A673 (cell line): ENCODE measurements at regions not wholly inside any gene's neighbourhood (a gene's known extent, or its start where the extent isn't known, plus 50 kb on each side); places are given as distances from the start of the nearest gene placed in this dataset.
A peak's percentile ranks its signal among the peaks of the same experiment; 100 is the strongest.

Experiments
- BruUV-seq: library from RNA; stranded (reverse); fragments of 400-500 nt; replicated peaks from 2 replicates; lab custom pipeline; 2021; lab: Mats Ljungman, UMichigan
- CTCF ChIA-PET: fragments of 300-600 bp; sonication (Branson Sonifier 250); formaldehyde crosslinking; loops from one replicate; lab custom pipeline; 2022; ENCODE audit warnings: antibody characterized with exemption; lab: Charles Lee
- POLR2A ChIA-PET: fragments of 300-600 bp; sonication (Branson Sonifier 250); formaldehyde crosslinking; loops from one replicate; lab custom pipeline; 2022; ENCODE audit warnings: antibody characterized with exemption; ENCODE audit not compliant: low non-redundant PET; lab: Charles Lee
- DNase-seq: peaks from one replicate; pipeline ENCODE4 v3.0.0-alpha.2; 2015; ENCODE audit warnings: low spot score
- H3K27ac ChIP-seq: fragments of 200-600 bp; sonication (generic); 2 replicates; pipeline ENCODE4 v1.5.1; 2016; ENCODE audit warnings: mixed run types, low read depth, mild to moderate bottlenecking, mixed read lengths, antibody characterized with exemption, low read length; ENCODE audit not compliant: poor library complexity, severe bottlenecking
- H3K27me3 ChIP-seq: fragments of 200-600 bp; sonication (generic); replicated peaks from 2 replicates; pipeline ENCODE4 v1.6.1; 2017; ENCODE audit warnings: mixed run types, low read depth, mild to moderate bottlenecking, mixed read lengths, antibody characterized with exemption, low read length; ENCODE audit not compliant: insufficient read depth, poor library complexity
- H3K36me3 ChIP-seq: fragments of 200-600 bp; sonication (generic); 2 replicates; pipeline ENCODE4 v1.6.1; 2016; ENCODE audit warnings: mixed run types, mild to moderate bottlenecking, mixed read lengths, antibody characterized with exemption, low read length; ENCODE audit not compliant: insufficient read depth, poor library complexity, severe bottlenecking
- H3K4me1 ChIP-seq: fragments of 200-600 bp; sonication (generic); 2 replicates; pipeline ENCODE4 v1.6.1; 2017; ENCODE audit warnings: mixed run types, mild to moderate bottlenecking, mixed read lengths, antibody characterized with exemption, low read length; ENCODE audit not compliant: insufficient read depth, poor library complexity, severe bottlenecking
- H3K4me3 ChIP-seq: fragments of 200-600 bp; sonication (generic); 2 replicates; pipeline ENCODE4 v1.5.1; 2016; ENCODE audit warnings: low read depth, mixed run types, mild to moderate bottlenecking, mixed read lengths, low read length; ENCODE audit not compliant: poor library complexity, severe bottlenecking
- H3K9me3 ChIP-seq: fragments of 200-600 bp; sonication (generic); 2 replicates; pipeline ENCODE4 v1.6.1; 2016; ENCODE audit warnings: mixed run types, low read depth, mild to moderate bottlenecking, mixed read lengths, antibody characterized with exemption, low read length; ENCODE audit not compliant: poor library complexity, severe bottlenecking
- EZH2 ChIP-seq: fragments of 200-600 bp; sonication (generic); IDR thresholded peaks from 2 replicates; pipeline ENCODE4 v1.6.1; 2017; ENCODE audit warnings: borderline replicate concordance, low read depth, mild to moderate bottlenecking, mixed read lengths, antibody characterized with exemption, low read length; ENCODE audit not compliant: poor library complexity, severe bottlenecking
- intact Hi-C: fragments of 100-400 bp; cut with micrococcal nuclease; formaldehyde crosslinking; loops from one replicate; pipeline ENCODE4 v1.10.0; 2022; ENCODE audit not compliant: unreplicated experiment
- TF ChIP-seq, protein P1 (sequence below): fragments of 300-800, 200-600 bp; sonication (generic); conservative IDR thresholded peaks from 2 replicates; pipeline ENCODE4 v1.5.1; 2017; ENCODE audit warnings: low read depth, mild to moderate bottlenecking, antibody characterized with exemption, low read length, moderate library complexity, mixed read lengths

DNA sequence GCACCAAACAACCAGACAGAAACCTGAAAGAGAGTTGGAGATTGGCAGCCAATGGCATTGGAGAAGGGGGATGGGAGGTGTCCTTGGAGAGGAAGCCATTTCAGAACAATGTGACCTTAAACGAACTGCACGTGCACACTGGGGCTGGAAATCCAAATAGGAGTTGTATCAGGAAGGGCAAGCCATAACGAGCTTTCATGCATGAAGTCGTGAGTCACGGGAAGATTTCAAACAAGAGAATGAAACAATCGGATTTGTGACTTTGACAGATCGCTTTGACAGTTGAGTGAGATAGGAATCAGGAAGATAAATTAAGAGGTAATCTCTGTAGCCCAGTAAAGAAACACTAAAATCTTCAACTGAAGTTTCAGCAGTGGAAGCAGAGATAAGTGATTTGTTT, 445.8 kb upstream of the ZP4 start:
- TF ChIP-seq EZH2 = no peak
- TF ChIP-seq, protein P1, sequence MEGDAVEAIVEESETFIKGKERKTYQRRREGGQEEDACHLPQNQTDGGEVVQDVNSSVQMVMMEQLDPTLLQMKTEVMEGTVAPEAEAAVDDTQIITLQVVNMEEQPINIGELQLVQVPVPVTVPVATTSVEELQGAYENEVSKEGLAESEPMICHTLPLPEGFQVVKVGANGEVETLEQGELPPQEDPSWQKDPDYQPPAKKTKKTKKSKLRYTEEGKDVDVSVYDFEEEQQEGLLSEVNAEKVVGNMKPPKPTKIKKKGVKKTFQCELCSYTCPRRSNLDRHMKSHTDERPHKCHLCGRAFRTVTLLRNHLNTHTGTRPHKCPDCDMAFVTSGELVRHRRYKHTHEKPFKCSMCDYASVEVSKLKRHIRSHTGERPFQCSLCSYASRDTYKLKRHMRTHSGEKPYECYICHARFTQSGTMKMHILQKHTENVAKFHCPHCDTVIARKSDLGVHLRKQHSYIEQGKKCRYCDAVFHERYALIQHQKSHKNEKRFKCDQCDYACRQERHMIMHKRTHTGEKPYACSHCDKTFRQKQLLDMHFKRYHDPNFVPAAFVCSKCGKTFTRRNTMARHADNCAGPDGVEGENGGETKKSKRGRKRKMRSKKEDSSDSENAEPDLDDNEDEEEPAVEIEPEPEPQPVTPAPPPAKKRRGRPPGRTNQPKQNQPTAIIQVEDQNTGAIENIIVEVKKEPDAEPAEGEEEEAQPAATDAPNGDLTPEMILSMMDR = no peak
- Histone ChIP-seq H3K9me3 (no peaks in the 10 kb centered on the region), H3K36me3 (no peaks in the 10 kb centered on the region), H3K4me1 (no peaks in the 10 kb centered on the region), H3K27ac (no peak overlapping the region), H3K27me3 (no peaks in the 10 kb centered on the region), H3K4me3 (no peak overlapping the region)
- peak; percentile 0 for DNase-seq
- intact Hi-C loops = no loop called here
- ChIA-PET POLR2A (no interaction called here), CTCF (no interaction called here)
- no TSS peak for BruUV-seq

DNA sequence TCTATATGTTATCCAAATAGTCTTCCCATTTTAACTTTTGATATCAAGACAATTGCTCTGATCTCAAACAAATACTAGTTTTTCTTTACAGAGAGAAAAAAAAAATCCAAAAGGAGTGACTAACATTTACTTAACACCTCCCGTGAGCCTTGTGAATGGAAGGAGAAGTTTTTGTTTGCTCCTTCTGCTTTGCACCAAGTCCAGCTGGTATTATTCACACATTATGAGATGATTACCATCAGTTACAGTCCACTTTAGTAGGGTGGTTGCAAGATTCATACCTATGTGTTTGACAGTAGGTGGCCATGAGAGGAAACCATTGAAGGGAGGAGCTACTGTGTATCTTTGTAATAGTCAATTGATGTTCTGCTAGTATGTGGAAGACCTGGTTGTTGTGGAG, 443.4 kb upstream of the ZP4 start:
- Histone ChIP-seq H3K36me3 (no peaks in the 10 kb centered on the region), H3K4me3 (no peak overlapping the region), H3K27ac (no peak overlapping the region), H3K9me3 (no peaks in the 10 kb centered on the region), H3K4me1 (no peaks in the 10 kb centered on the region), H3K27me3 (no peaks in the 10 kb centered on the region)
- no TSS peak for BruUV-seq
- TF ChIP-seq, protein P1 = no peak
- no peak for TF ChIP-seq EZH2
- ChIA-PET CTCF (no interaction called here), POLR2A (no interaction called here)
- intact Hi-C loops = no loop called here
- DNase-seq = no peak

DNA sequence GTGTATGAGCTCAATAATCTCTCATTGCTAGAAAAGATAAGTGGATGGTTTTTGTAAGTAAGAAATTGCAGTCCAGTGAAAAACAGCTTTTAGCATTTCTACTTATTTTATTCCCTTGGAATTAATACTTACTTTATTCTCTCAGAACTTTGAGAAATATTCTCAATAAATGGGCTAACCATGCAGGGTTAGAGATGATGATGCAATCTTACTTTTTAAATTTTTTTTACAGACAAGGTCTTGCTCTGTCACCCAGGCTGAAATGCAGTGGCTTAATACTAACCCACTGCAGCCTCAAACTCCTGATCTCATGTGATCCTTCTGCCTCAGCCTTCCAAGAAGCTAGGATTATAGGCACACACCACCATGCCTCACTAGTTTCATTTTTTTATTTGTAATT, 440.8 kb upstream of the ZP4 start:
- Histone ChIP-seq H3K36me3 (no peaks in the 10 kb centered on the region), H3K27me3 (no peaks in the 10 kb centered on the region), H3K27ac (no peak overlapping the region), H3K4me3 (no peak overlapping the region), H3K9me3 (no peaks in the 10 kb centered on the region), H3K4me1 (no peaks in the 10 kb centered on the region)
- intact Hi-C loops = no loop called here
- ChIA-PET CTCF (no interaction called here), POLR2A (no interaction called here)
- no TSS peak for BruUV-seq
- no peak for DNase-seq
- no peak for TF ChIP-seq EZH2
- TF ChIP-seq, protein P1 = no peak
